Endothelial cell of umbilical vein (primary cell): ENCODE measurements at regions not wholly inside any gene's neighbourhood (a gene's known extent, or its start where the extent isn't known, plus 50 kb on each side); places are given as distances from the start of the nearest gene placed in this dataset.

Source experiments
- BruUV-seq: library from RNA; stranded (reverse); fragments of 400-500 nt; replicated peaks from 2 replicates; lab custom pipeline; 2021; lab: Mats Ljungman, UMichigan
- CTCF ChIA-PET: fragments of 300-600, 350-600 bp; sonication (Branson Sonifier 250); formaldehyde crosslinking; loops from one replicate; lab custom pipeline; 2021; ENCODE audit warnings: antibody characterized with exemption, inconsistent platforms; lab: Charles Lee
- POLR2A ChIA-PET: fragments of 300-600, 350-600 bp; sonication (Branson Sonifier 250); formaldehyde crosslinking; loops from one replicate; lab custom pipeline; 2021; ENCODE audit warnings: antibody characterized with exemption, inconsistent platforms; lab: Charles Lee
- DNase-seq: peaks from one replicate; pipeline ENCODE4 v3.0.0-alpha.2; 2011; ENCODE audit warnings: low read depth, low spot score
- FAIRE-seq: peaks from 2 replicates; lab custom pipeline; 2011; peaks lifted over from hg19 to GRCh38; lab: Jason Lieb, UNC
- H2AFZ ChIP-seq: 2 replicates; pipeline ENCODE4 v1.6.0; 2012; ENCODE audit warnings: low read depth, low read length, control low read depth, inconsistent platforms
- H3K27ac ChIP-seq: 2 replicates; pipeline ENCODE4 v1.5.1; 2011; ENCODE audit warnings: low read depth, mild to moderate bottlenecking, control low read depth, low read length, moderate library complexity; ENCODE audit not compliant: insufficient read depth
- H3K27me3 ChIP-seq, 2 experiments: 2 replicates each; pipeline versions ENCODE4 v1.6.0 to v1.6.1; 2011; ENCODE audit warnings: low read length in 2 of 2, mixed read lengths in 1 of 2; ENCODE audit not compliant: control insufficient read depth in 2 of 2, insufficient read depth in 2 of 2
- H3K36me3 ChIP-seq, 2 experiments: 2 replicates in 1 of 2; 3 replicates in 1 of 2; pipeline ENCODE4 v1.5.1; 2011; ENCODE audit warnings: low read length in 2 of 2, mild to moderate bottlenecking in 1 of 2, moderate library complexity in 1 of 2; ENCODE audit not compliant: control insufficient read depth in 2 of 2, insufficient read depth in 2 of 2; ENCODE audit errors: extremely low read depth in 1 of 2
- H3K4me1 ChIP-seq: 3 replicates; pipeline ENCODE4 v1.5.1; 2011; ENCODE audit warnings: mild to moderate bottlenecking, low read length; ENCODE audit not compliant: control insufficient read depth, insufficient read depth; ENCODE audit errors: extremely low read depth
- H3K4me2 ChIP-seq: 2 replicates; pipeline ENCODE4 v1.6.1; 2011; ENCODE audit warnings: low read length, control low read depth, mixed read lengths; ENCODE audit not compliant: insufficient read depth
- H3K4me3 ChIP-seq, 3 experiments: fragments of 200-600 bp in 1 of 3; sonication (generic), shearing (Covaris generic) in 1 of 3; replicated peaks in 1 of 3; 2 replicates each; pipeline ENCODE4 v1.5.1; 2011 to 2016; ENCODE audit warnings: control low read depth in 3 of 3, low read length in 3 of 3, mild to moderate bottlenecking in 2 of 3, inconsistent platforms in 1 of 3, low read depth in 1 of 3, moderate library complexity in 1 of 3; ENCODE audit not compliant: insufficient read depth in 1 of 3
- H3K79me2 ChIP-seq: 2 replicates; pipeline ENCODE4 v1.6.0; 2012; ENCODE audit warnings: low read length, inconsistent platforms; ENCODE audit not compliant: control insufficient read depth, insufficient read depth
- H3K9ac ChIP-seq: replicated peaks from 2 replicates; pipeline ENCODE3; 2011; ENCODE audit warnings: low read length, control low read depth; ENCODE audit not compliant: insufficient read depth; ENCODE audit errors: extremely low read depth
- H3K9me1 ChIP-seq: replicated peaks from 3 replicates; pipeline ENCODE4 v1.6.0; 2011; ENCODE audit warnings: mild to moderate bottlenecking, low read length; ENCODE audit not compliant: control insufficient read depth, insufficient read depth; ENCODE audit errors: extremely low read depth
- H3K9me3 ChIP-seq: replicated peaks from 2 replicates; pipeline ENCODE4 v1.5.1; 2012; ENCODE audit warnings: low read length, inconsistent platforms; ENCODE audit not compliant: control insufficient read depth, insufficient read depth
- H4K20me1 ChIP-seq: replicated peaks from 2 replicates; pipeline ENCODE3; 2011; ENCODE audit warnings: mild to moderate bottlenecking, low read length; ENCODE audit not compliant: control insufficient read depth, insufficient read depth; ENCODE audit errors: extremely low read depth
- CTCF ChIP-seq, 2 donors: IDR thresholded peaks; 1 replicate in 1 of 2; 2 replicates in 1 of 2; pipeline ENCODE4 v1.5.1; 2011; ENCODE audit warnings: low read length in 2 of 2, mild to moderate bottlenecking in 2 of 2, moderate library complexity in 2 of 2, control low read depth in 1 of 2, inconsistent platforms in 1 of 2, low read depth in 1 of 2; ENCODE audit not compliant: insufficient read depth in 1 of 2; ENCODE audit errors: extremely low read depth in 1 of 2
- EZH2 ChIP-seq: IDR thresholded peaks from 2 replicates; pipeline ENCODE4 v1.6.1; 2012; ENCODE audit warnings: borderline replicate concordance, low read depth, mild to moderate bottlenecking, moderate library complexity, low read length, inconsistent platforms; ENCODE audit not compliant: severe bottlenecking
- FOS ChIP-seq: IDR thresholded peaks from 2 replicates; pipeline ENCODE4 v1.6.1; 2011; ENCODE audit warnings: mild to moderate bottlenecking, low read length, moderate library complexity, borderline replicate concordance; ENCODE audit not compliant: insufficient read depth
- GATA2 ChIP-seq: IDR thresholded peaks from 2 replicates; pipeline ENCODE4 v1.7.0; 2011; ENCODE audit warnings: low read depth, mild to moderate bottlenecking, moderate library complexity, mixed read lengths, low read length; ENCODE audit not compliant: insufficient read length, insufficient read depth
- JUN ChIP-seq: IDR thresholded peaks from 2 replicates; pipeline ENCODE4 v1.6.1; 2011; ENCODE audit warnings: borderline replicate concordance, low read depth; ENCODE audit not compliant: insufficient read length, insufficient read depth
- MYC ChIP-seq: IDR thresholded peaks from one replicate; pipeline ENCODE4 v1.6.1; 2011; ENCODE audit warnings: mild to moderate bottlenecking, low read depth, low read length
- POLR2A ChIP-seq: IDR thresholded peaks from 2 replicates; pipeline ENCODE4 v1.6.1; 2012; ENCODE audit warnings: low read depth, mild to moderate bottlenecking, control low read depth, low read length
- POLR2AphosphoS5 ChIP-seq: IDR thresholded peaks from 2 replicates; pipeline ENCODE4 v1.6.1; 2012; ENCODE audit warnings: low read depth, mild to moderate bottlenecking, control low read depth, low read length, moderate library complexity; ENCODE audit not compliant: insufficient read depth
- dilution Hi-C: fragments of 300-500 bp; cut with MboI; formaldehyde crosslinking; loops from one replicate; pipeline ENCODE4 v1.15.0; 2019; ENCODE audit warnings: low sequenced_read_pairs; ENCODE audit not compliant: extremely low pct_ligation_motif_present
- intact Hi-C: fragments of 100-400 bp; cut with micrococcal nuclease; formaldehyde crosslinking; loops from one replicate; pipeline ENCODE4 v1.10.0; 2022
- TF ChIP-seq, protein P1 (sequence below): IDR thresholded peaks from 2 replicates; pipeline ENCODE4 v1.6.1; 2011; ENCODE audit not compliant: insufficient read depth, insufficient read length

GRCh38 chr9:101966691-101967090, 228.2 kb upstream of the GRIN3A start:
- Histone ChIP-seq H3K79me2 (no peaks in the 10 kb centered on the region), H3K4me3 (no peak overlapping the region), H2AFZ (no peak overlapping the region), H3K36me3 (no peaks in the 10 kb centered on the region), H3K9ac (no peak overlapping the region), H3K4me2 (no peak overlapping the region), H3K9me3 (no peaks in the 10 kb centered on the region), H3K4me1 (no peaks in the 10 kb centered on the region), H3K27ac (no peak overlapping the region), H4K20me1 (no peaks in the 10 kb centered on the region), H3K9me1 (no peaks in the 10 kb centered on the region), H3K27me3 (no peaks in the 10 kb centered on the region)
- TF ChIP-seq MYC, result no peak
- TF ChIP-seq GATA2, result no peak
- TF ChIP-seq CTCF (IDR thresholded peaks at IDR 0.05; ENCODE audit: extremely low read depth in 1 of 2, insufficient read depth in 1 of 2, low read depth in 1 of 2, low read length in 2 of 2), result no peak
- ChIA-PET POLR2A (no interaction called here), CTCF (no interaction called here)
- intact Hi-C loops (no loop called here), dilution Hi-C loops (no loop called here)
- FAIRE-seq (no peak), DNase-seq (no peak)
- BruUV-seq, result no TSS peak

DNA sequence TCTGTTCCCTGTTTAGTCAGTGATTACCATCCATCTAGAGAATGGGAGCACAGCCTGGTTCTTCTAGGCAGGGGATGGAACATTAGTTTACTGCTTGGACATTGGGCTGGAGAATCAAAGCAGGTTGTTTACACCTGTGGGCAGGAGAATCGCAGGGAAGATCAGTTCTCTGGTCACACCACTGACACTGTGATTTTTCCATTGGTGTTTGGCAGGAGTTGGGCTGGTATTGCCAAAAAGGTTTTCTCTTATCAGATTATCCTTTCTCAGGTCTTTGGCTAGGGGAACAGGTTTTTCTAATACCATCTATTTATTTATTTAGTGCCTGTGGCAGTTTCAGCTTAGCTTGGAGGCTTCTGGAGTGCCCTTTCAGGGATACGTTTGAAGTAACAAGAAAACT, 219.3 kb upstream of the GRIN3A start:
- H3K9me3 ChIP-seq, result peaks cover 7% of the 10 kb centered on the region
- TF ChIP-seq GATA2, result no peak
- TF ChIP-seq, protein P1, sequence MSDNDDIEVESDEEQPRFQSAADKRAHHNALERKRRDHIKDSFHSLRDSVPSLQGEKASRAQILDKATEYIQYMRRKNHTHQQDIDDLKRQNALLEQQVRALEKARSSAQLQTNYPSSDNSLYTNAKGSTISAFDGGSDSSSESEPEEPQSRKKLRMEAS, result no peak
- no peak for TF ChIP-seq JUN
- TF ChIP-seq POLR2AphosphoS5, result no peak
- no peak for TF ChIP-seq EZH2
- no peak for TF ChIP-seq POLR2A
- TF ChIP-seq FOS, result no peak
- TF ChIP-seq MYC, result no peak
- TF ChIP-seq CTCF (IDR thresholded peaks at IDR 0.05; ENCODE audit: extremely low read depth in 1 of 2, insufficient read depth in 1 of 2, low read depth in 1 of 2, low read length in 2 of 2), result no peak
- H3K36me3 ChIP-seq, result no peaks in the 10 kb centered on the region
- intact Hi-C loops (no loop called here), dilution Hi-C loops (no loop called here)
- DNase-seq (no peak), FAIRE-seq (no peak)
- H3K4me1 ChIP-seq, result no peaks in the 10 kb centered on the region
- CTCF ChIA-PET, result no interaction called here
- no peak overlapping the region for H3K27ac ChIP-seq
- no peak overlapping the region for H3K9ac ChIP-seq
- no peaks in the 10 kb centered on the region for H4K20me1 ChIP-seq
- no peak overlapping the region for H2AFZ ChIP-seq
- no peaks in the 10 kb centered on the region for H3K9me1 ChIP-seq
- H3K27me3 ChIP-seq, result no peaks in the 10 kb centered on the region
- H3K79me2 ChIP-seq, result no peaks in the 10 kb centered on the region
- POLR2A ChIA-PET, result no interaction called here
- no peak overlapping the region for H3K4me2 ChIP-seq
- H3K4me3 ChIP-seq, result no peak overlapping the region
- BruUV-seq, result no TSS peak
